Caco-2 (cell line): ENCODE measurements at regions not wholly inside any gene's neighbourhood (a gene's known extent, or its start where the extent isn't known, plus 50 kb on each side); places are given as distances from the start of the nearest gene placed in this dataset.

ENCODE experiments used
- BruUV-seq: library from RNA; stranded (reverse); fragments of 400-500 nt; replicated peaks from 2 replicates; lab custom pipeline; 2021; lab: Mats Ljungman, UMichigan
- CTCF ChIA-PET: fragments of 300-600 bp; sonication (Branson Sonifier 250); formaldehyde crosslinking; loops from one replicate; lab custom pipeline; 2022; ENCODE audit warnings: antibody characterized with exemption; lab: Charles Lee
- POLR2A ChIA-PET: fragments of 300-600 bp; sonication (Branson Sonifier 250); formaldehyde crosslinking; loops from one replicate; lab custom pipeline; 2022; ENCODE audit warnings: antibody characterized with exemption; lab: Charles Lee
- DNase-seq, 2 experiments: peaks; one replicate each; pipeline versions ENCODE4 v3.0.0 to v3.0.0-alpha.2; 2020 to 2022
- H3K27me3 ChIP-seq: replicated peaks from 2 replicates; pipeline ENCODE4 v1.6.0; 2011; ENCODE audit warnings: low read length; ENCODE audit not compliant: control insufficient read depth, insufficient read depth
- H3K36me3 ChIP-seq: 2 replicates; pipeline ENCODE4 v1.5.1; 2011; ENCODE audit warnings: low read length; ENCODE audit not compliant: control insufficient read depth, insufficient read depth
- H3K4me1 ChIP-seq: fragments of 250-450 bp; sonication (Bioruptor Pico); 2 replicates; pipeline ENCODE4 v1.5.1; 2020; ENCODE audit warnings: mild to moderate bottlenecking
- H3K4me3 ChIP-seq: 2 replicates; pipeline ENCODE4 v1.5.1; 2011; ENCODE audit warnings: low read depth, mild to moderate bottlenecking, control low read depth, low read length
- H3K9me3 ChIP-seq: fragments of 250-450 bp; sonication (Bioruptor Pico); 2 replicates; pipeline ENCODE4 v1.5.1; 2020; ENCODE audit warnings: mild to moderate bottlenecking, moderate library complexity
- H3K27ac Mint-ChIP-seq: one replicate; pipeline ENCODE4 v1.8.0; 2022; ENCODE audit warnings: mixed read lengths; ENCODE audit not compliant: unreplicated experiment
- H3K27me3 Mint-ChIP-seq: one replicate; pipeline ENCODE4 v1.8.0; 2022; ENCODE audit warnings: mixed read lengths; ENCODE audit not compliant: insufficient read depth, unreplicated experiment
- H3K36me3 Mint-ChIP-seq: one replicate; pipeline ENCODE4 v1.8.0; 2022; ENCODE audit warnings: mild to moderate bottlenecking, mixed read lengths; ENCODE audit not compliant: insufficient read depth, unreplicated experiment
- H3K4me1 Mint-ChIP-seq: one replicate; pipeline ENCODE4 v1.8.0; 2022; ENCODE audit warnings: low read depth, mixed read lengths; ENCODE audit not compliant: unreplicated experiment
- H3K4me3 Mint-ChIP-seq: one replicate; pipeline ENCODE4 v1.8.0; 2022; ENCODE audit warnings: mild to moderate bottlenecking, moderate library complexity, mixed read lengths; ENCODE audit not compliant: unreplicated experiment
- H3K9me3 Mint-ChIP-seq: one replicate; pipeline ENCODE4 v1.8.0; 2022; ENCODE audit warnings: mixed read lengths; ENCODE audit not compliant: unreplicated experiment
- CTCF ChIP-seq, 2 experiments: fragments of 200-600 bp in 1 of 2; IDR thresholded peaks; 1 replicate in 1 of 2; 2 replicates in 1 of 2; pipeline versions ENCODE4 v1.5.1 to v1.8.0; 2011 to 2022; ENCODE audit warnings: antibody characterized with exemption in 1 of 2, control low read depth in 1 of 2, inconsistent platforms in 1 of 2, low read depth in 1 of 2, low read length in 1 of 2, mild to moderate bottlenecking in 1 of 2, moderate library complexity in 1 of 2; ENCODE audit not compliant: insufficient read depth in 1 of 2, severe bottlenecking in 1 of 2, unreplicated experiment in 1 of 2
- intact Hi-C: fragments of 100-400 bp; cut with micrococcal nuclease; formaldehyde crosslinking; loops from one replicate; pipeline ENCODE4 v1.10.0; 2022; ENCODE audit not compliant: unreplicated experiment

GRCh38 chr16:66107661-66108060, 258.8 kb upstream of the CDH5 start:
- peaks cover 8% of the 10 kb centered on the region; the same call in 1 of the 2 replicates for H3K9me3 ChIP-seq
- Mint-ChIP-seq H3K9me3 (peaks cover 10% of the 10 kb centered on the region), H3K27ac (no peak overlapping the region), H3K27me3 (peaks cover 4% of the 10 kb centered on the region), H3K36me3 (no peaks in the 10 kb centered on the region), H3K4me3 (no peak overlapping the region), H3K4me1 (no peaks in the 10 kb centered on the region)
- POLR2A ChIA-PET: no interaction called here
- no peak overlapping the region for H3K4me3 ChIP-seq
- no peak for TF ChIP-seq CTCF (IDR thresholded peaks at IDR 0.05; ENCODE audit: insufficient read depth in 1 of 2, low read depth in 1 of 2, low read length in 1 of 2, severe bottlenecking in 1 of 2, unreplicated experiment in 1 of 2)
- DNase-seq: no peak
- intact Hi-C loops: no loop called here
- H3K4me1 ChIP-seq: peaks cover 15% of the 10 kb centered on the region
- no peaks in the 10 kb centered on the region for H3K36me3 ChIP-seq
- H3K27me3 ChIP-seq: no peaks in the 10 kb centered on the region
- no TSS peak for BruUV-seq
- CTCF ChIA-PET: no interaction called here

- Histone ChIP-seq H3K4me1 (peaks cover 17% of the 10 kb centered on the region), H3K4me3 (no peak overlapping the region), H3K36me3 (no peaks in the 10 kb centered on the region), H3K9me3 (peaks cover 8% of the 10 kb centered on the region; the same call in 1 of the 2 replicates), H3K27me3 (no peaks in the 10 kb centered on the region)
- BruUV-seq: no TSS peak
- DNase-seq: peak in 1 of 2 experiments; percentile 54
- intact Hi-C loops: loop anchor here (1.0 kb wide), 1 partner anchor 49 kb away; no protein-coding TSS in a partner anchor
- no peak overlapping the region for H3K27ac Mint-ChIP-seq
- H3K9me3 Mint-ChIP-seq: peaks cover 10% of the 10 kb centered on the region
- H3K4me3 Mint-ChIP-seq: no peak overlapping the region
- H3K4me1 Mint-ChIP-seq: no peaks in the 10 kb centered on the region
- no peaks in the 10 kb centered on the region for H3K27me3 Mint-ChIP-seq
- ChIA-PET POLR2A (interaction anchor here (0.9 kb wide), 1 partner anchor 50 kb away, joined by 5 read pairs; no protein-coding TSS in a partner anchor), CTCF (interaction anchor here (0.7 to 1.5 kb wide), 3 partner anchors 12 to 175 kb away, joined by 3 to 4 read pairs (median 4); no protein-coding TSS in a partner anchor)
- no peaks in the 10 kb centered on the region for H3K36me3 Mint-ChIP-seq
- TF ChIP-seq CTCF (IDR thresholded peaks at IDR 0.05; ENCODE audit: insufficient read depth in 1 of 2, low read depth in 1 of 2, low read length in 1 of 2, severe bottlenecking in 1 of 2, unreplicated experiment in 1 of 2): no peak
These were observed 263.3 kb upstream of the CDH5 start for GRCh38 chr16:66103211-66103610.

GRCh38 chr16:66099306-66099705, 267.2 kb upstream of the CDH5 start:
- no peak for TF ChIP-seq CTCF (IDR thresholded peaks at IDR 0.05; ENCODE audit: insufficient read depth in 1 of 2, low read depth in 1 of 2, low read length in 1 of 2, severe bottlenecking in 1 of 2, unreplicated experiment in 1 of 2)
- H3K9me3 Mint-ChIP-seq: peaks cover under 1% of the 10 kb centered on the region
- H3K4me1 Mint-ChIP-seq: no peaks in the 10 kb centered on the region
- no peaks in the 10 kb centered on the region for H3K36me3 Mint-ChIP-seq
- Histone ChIP-seq H3K36me3 (no peaks in the 10 kb centered on the region), H3K9me3 (no peaks in the 10 kb centered on the region), H3K27me3 (no peaks in the 10 kb centered on the region), H3K4me3 (no peak overlapping the region), H3K4me1 (peaks cover 17% of the 10 kb centered on the region)
- no peak overlapping the region for H3K27ac Mint-ChIP-seq
- H3K4me3 Mint-ChIP-seq: no peak overlapping the region
- DNase-seq: no peak
- peaks cover 6% of the 10 kb centered on the region for H3K27me3 Mint-ChIP-seq
- no TSS peak for BruUV-seq
- intact Hi-C loops: no loop called here
- CTCF ChIA-PET: no interaction called here
- POLR2A ChIA-PET: no interaction called here
